AG09319 (cell line): ENCODE measurements at regions not wholly inside any gene's neighbourhood (a gene's known extent, or its start where the extent isn't known, plus 50 kb on each side); places are given as distances from the start of the nearest gene placed in this dataset.

Source experiments
- DNase-seq: peaks from one replicate; pipeline ENCODE4 v3.0.0-alpha.2; 2010; ENCODE audit warnings: low read depth; ENCODE audit errors: extremely low read depth
- TF ChIP-seq, protein P1 (sequence below): IDR thresholded peaks from 2 replicates; pipeline ENCODE4 v1.5.1; 2011; ENCODE audit warnings: low read depth, mild to moderate bottlenecking, inconsistent platforms, low read length, moderate library complexity

DNA sequence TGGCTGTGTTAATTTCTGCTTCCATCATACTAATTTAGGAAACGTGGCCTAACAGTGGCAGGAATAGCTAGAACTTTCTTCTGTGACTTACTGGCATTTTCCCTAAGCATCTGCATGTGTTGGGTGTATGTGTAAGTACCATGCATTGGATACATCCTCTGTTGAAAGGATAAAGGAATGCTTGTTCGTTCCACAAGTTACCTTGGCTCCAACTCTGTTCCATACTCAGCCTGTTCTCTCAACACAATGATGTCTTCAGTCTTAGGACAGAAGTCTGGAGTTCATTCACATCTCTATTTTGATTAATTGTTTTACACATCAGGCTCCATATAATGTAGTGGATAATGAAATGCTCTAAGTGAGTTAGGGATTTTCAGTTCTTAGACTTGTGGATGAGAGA, 190.1 kb upstream of the DMRT1 start:
- TF ChIP-seq, protein P1, sequence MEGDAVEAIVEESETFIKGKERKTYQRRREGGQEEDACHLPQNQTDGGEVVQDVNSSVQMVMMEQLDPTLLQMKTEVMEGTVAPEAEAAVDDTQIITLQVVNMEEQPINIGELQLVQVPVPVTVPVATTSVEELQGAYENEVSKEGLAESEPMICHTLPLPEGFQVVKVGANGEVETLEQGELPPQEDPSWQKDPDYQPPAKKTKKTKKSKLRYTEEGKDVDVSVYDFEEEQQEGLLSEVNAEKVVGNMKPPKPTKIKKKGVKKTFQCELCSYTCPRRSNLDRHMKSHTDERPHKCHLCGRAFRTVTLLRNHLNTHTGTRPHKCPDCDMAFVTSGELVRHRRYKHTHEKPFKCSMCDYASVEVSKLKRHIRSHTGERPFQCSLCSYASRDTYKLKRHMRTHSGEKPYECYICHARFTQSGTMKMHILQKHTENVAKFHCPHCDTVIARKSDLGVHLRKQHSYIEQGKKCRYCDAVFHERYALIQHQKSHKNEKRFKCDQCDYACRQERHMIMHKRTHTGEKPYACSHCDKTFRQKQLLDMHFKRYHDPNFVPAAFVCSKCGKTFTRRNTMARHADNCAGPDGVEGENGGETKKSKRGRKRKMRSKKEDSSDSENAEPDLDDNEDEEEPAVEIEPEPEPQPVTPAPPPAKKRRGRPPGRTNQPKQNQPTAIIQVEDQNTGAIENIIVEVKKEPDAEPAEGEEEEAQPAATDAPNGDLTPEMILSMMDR, result no peak
- DNase-seq, result no peak

DNA sequence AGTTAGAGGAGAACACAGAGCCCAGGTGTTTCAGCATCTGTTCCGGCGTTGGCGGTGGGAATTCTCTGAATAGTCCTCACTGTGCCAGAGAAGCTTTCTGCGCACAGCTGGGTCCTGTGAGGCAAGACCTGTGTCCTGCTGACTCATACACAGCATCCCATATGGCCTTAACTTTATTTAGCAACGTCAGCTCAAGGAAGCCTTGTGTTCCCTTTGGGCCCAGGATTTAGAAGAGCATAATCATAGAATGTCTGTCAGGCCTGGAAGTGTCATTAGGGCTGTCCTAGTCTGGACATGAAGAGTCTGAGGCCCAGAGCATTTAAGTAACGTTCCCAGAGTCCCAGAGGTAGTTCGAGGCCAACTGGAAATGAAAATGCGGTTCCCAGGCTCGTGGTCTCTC, 188.6 kb upstream of the DMRT1 start:
- TF ChIP-seq, protein P1, result no peak
- DNase-seq, result no peak

DNA sequence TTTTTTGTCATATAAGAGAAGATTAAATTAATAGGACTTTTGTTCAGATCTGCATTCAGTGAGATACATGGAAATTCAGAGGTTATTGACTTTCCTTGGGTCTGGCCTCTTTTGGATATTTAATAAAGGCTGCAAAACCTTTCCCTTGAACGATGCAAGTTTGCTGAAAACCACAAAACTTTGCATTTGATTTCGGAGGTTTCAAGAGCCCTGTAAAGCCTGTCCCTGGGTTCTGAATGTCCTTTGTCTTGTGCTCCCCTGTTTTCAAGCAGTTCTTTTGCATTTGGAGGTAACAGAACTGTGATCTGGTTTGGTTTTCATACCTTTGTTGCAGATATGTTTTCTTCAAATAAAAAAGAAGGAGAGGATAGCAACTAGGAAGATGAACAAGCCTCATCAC, 188.1 kb upstream of the DMRT1 start:
- TF ChIP-seq, protein P1, result no peak
- no peak for DNase-seq

GRCh38 chr9:653856-654387, 187.6 kb upstream of the DMRT1 start:
- TF ChIP-seq, protein P1, result no peak

GRCh38 chr9:655875-656274, 185.6 kb upstream of the DMRT1 start:
- TF ChIP-seq, protein P1, result no peak
- no peak for DNase-seq

More at GRCh38 chr9:653856-654387, 187.6 kb upstream of the DMRT1 start:
- no peak for DNase-seq

DNA sequence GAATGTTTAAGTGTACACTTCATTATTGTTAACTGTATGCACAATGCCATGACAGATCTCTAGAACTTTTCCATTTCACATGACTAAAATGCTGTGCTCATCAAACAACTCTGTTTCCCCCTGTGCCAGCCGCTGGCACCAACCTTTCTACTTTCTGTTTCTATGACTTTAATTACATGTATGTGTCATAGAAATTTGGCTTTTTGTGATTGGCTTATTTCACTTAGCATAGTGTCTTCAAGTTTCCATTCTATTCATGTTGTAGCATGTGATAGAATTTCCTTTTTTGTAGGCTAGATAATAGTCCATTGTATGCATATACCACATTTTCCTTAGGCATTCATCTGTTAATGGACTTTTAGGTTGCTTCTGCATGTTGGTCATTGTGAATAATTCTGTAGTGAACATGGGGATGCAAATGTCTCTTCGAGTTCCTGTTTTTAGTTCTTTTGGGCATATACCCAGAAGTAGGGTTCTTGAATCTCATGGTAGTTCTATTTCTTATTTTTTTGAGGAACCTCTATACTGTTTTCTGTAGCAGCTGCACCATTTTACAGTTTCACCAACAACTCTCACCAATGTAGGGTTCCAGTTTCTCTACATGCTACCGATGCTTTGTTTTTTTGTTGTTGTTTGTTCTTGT, 184.4 kb upstream of the DMRT1 start:
- TF ChIP-seq, protein P1, result no peak
- no peak for DNase-seq

GRCh38 chr9:659286-659685, 182.2 kb upstream of the DMRT1 start:
- no peak for DNase-seq
- TF ChIP-seq, protein P1, result no peak
